GM12891 (cell line): ENCODE measurements at regions not wholly inside any gene's neighbourhood (a gene's known extent, or its start where the extent isn't known, plus 50 kb on each side); places are given as distances from the start of the nearest gene placed in this dataset.

Experiments used
- DNase-seq: peaks from one replicate; pipeline ENCODE4 v3.0.0; 2011; ENCODE audit warnings: low spot score; ENCODE audit not compliant: insufficient read length
- FAIRE-seq: peaks from 2 replicates; lab custom pipeline; 2011; peaks lifted over from hg19 to GRCh38; lab: Jason Lieb, UNC
- PAX5 ChIP-seq: IDR thresholded peaks from 2 replicates; pipeline ENCODE4 v1.6.1; 2011; ENCODE audit warnings: low read length, moderate library complexity, mild to moderate bottlenecking; ENCODE audit not compliant: insufficient read depth, severe bottlenecking
- POLR2A ChIP-seq: IDR thresholded peaks from 2 replicates; pipeline ENCODE4 v1.6.1; 2011; ENCODE audit warnings: low read depth, low read length, control low read depth
- POLR2AphosphoS5 ChIP-seq: IDR thresholded peaks from 2 replicates; pipeline ENCODE4 v1.6.1; 2011; ENCODE audit warnings: low read depth, low read length, control low read depth
- POU2F2 ChIP-seq: IDR thresholded peaks from 2 replicates; pipeline ENCODE4 v1.6.1; 2011; ENCODE audit warnings: low read depth, mild to moderate bottlenecking, control low read depth, low read length, moderate library complexity
- SPI1 ChIP-seq: IDR thresholded peaks from 2 replicates; pipeline ENCODE4 v1.6.1; 2011; ENCODE audit warnings: low read depth, low read length, control low read depth
- TAF1 ChIP-seq: IDR thresholded peaks from 2 replicates; pipeline ENCODE4 v1.6.1; 2011; ENCODE audit warnings: low read depth, low read length, control low read depth

DNA sequence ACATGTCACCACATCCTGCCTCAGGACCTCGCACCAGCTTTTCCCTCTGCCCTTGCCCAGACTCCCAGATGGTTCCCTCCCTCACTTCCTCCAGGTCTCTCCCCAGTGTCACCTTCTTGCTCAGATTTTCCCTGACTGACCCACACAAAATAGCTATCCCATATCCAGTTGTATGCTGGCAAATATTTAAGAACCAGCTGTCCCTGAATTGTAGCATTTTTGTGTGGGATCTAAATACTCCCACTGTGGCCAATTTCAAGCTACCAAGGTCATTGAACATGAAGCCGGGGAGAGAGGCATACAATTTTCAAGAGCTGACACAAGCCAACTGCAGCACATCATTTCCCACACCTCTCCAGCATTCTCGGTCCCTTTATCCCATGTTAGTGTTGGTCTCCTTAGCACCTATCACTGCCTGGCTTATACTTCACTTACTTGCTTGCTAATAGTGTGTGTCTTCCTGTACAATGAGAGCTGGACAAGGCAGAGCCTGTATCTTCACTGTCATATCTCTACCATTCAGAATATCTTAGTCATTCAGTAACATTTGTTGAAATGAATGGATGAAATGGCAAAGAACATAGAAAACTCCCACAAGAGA lies 101.3 kb upstream of the CTNNB1 start:
- FAIRE-seq (no peak), DNase-seq (no peak)
- no peak for TF ChIP-seq POU2F2
- TF ChIP-seq SPI1, result no peak
- TF ChIP-seq PAX5, result no peak
- no peak for TF ChIP-seq POLR2A
- TF ChIP-seq TAF1, result no peak
- TF ChIP-seq POLR2AphosphoS5, result no peak

DNA sequence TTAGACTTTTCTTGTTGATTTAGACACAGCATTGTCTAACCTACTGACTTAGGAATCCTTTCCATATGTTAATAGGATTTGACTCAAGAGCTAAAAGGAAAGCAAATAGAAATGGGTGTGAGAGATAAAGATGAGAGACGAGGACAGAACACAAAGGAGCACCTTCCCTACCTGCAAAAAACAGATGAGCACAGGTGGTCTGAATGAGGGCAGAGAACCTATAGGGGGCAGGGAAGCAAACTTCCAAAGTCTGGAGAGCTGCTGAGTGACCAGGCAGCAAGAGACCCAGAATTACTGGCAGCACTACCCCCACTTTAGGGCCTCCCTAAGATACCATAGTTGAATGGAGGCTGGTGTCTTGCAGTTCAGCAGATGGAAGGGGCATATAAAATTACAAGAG lies 98.1 kb upstream of the CTNNB1 start:
- DNase-seq (no peak), FAIRE-seq (no peak)
- no peak for TF ChIP-seq POU2F2
- TF ChIP-seq SPI1, result no peak
- no peak for TF ChIP-seq TAF1
- no peak for TF ChIP-seq POLR2A
- no peak for TF ChIP-seq PAX5
- TF ChIP-seq POLR2AphosphoS5, result no peak

DNA sequence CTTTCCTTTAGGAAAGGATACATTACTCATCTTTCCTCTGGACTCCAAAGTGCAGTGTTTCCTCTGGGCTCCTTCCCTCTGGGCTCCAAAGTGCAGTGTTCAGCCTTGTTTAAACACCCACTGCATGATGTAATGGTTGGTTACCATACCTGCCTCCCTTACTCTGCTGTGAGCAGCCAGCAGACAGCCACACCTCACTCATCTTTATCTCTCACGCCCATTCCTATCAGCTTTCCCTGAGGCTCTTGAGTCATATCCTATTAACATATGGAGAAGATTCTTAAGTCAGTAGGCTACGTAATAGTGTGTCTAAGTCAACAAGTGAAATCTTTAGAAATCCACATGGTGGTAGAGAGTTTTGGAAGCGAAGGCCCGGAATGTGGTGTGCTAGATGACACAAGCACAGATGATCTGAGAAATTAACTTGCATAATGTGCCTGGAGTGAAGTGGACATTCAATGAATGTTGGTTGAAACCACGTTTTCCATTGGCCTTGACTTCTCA lies 97.2 kb upstream of the CTNNB1 start:
- DNase-seq (no peak), FAIRE-seq (no peak)
- TF ChIP-seq SPI1 (no peak), POLR2AphosphoS5 (no peak), TAF1 (no peak), POLR2A (no peak), POU2F2 (no peak), PAX5 (no peak)

DNA sequence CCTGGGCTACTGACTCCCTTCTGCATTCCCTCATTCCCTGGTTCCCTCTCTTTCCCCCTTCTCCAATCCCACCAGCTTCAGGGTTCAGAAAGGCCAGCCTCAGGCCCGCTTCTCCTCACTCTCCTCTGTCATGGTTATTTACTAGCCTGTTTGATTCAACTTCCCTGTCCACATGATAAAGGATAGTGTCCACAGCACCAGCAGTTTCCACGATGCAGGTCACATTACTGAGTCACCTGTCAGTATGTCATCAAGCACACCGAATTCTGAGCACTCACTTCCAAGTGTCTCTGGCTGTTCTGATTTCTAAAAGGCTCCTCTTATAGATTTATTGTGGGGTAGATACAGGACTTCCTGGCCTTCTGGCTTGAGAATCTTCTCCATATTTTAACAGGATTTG lies 96.6 kb upstream of the CTNNB1 start:
- TF ChIP-seq POLR2AphosphoS5 (no peak), PAX5 (no peak), SPI1 (no peak), POU2F2 (no peak), TAF1 (no peak), POLR2A (no peak)
- DNase-seq, result no peak
- FAIRE-seq, result no peak

DNA sequence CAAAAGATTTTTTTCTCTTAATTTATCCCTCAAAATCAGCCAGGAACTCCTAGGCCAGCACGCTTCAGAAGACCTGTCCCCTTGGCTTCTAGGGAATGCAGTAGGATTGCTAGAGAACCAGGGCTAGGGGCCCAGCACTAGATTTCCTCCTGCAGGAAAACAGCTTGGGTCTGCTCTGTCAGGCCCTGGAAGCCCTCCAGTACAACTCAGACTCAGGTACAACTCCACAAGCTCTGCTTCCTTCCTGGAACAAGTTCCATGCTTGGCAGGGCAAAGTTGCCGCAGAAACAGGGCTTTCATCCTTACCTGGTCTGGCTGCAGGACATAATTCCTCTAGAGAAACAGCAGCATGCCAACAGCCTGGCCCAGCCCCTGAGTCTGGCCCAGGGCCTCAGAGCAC lies 96.1 kb upstream of the CTNNB1 start:
- FAIRE-seq (no peak), DNase-seq (no peak)
- no peak for TF ChIP-seq POLR2AphosphoS5
- no peak for TF ChIP-seq POLR2A
- TF ChIP-seq PAX5, result no peak
- no peak for TF ChIP-seq POU2F2
- no peak for TF ChIP-seq TAF1
- no peak for TF ChIP-seq SPI1

DNA sequence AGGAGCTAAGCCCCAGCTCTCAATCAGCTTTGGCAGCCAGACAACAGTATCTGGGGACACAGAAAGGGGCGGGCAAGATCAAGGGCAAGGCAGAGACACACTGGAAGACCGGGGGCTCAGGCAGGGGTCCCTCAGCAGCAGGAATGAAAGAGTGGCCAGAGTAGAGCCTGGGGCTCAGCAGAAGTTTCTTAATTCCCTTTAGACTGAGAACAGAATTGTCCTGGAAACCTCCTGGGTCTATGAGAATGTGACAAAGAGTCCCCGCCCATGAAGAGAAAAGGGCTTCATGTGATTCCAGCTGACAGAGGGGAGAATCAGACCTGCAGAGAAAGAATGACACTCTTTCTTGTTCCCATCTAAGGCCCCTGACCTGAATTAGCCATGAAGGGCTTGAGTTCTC lies 95.2 kb upstream of the CTNNB1 start:
- no peak for TF ChIP-seq SPI1
- no peak for TF ChIP-seq TAF1
- TF ChIP-seq POU2F2, result no peak
- TF ChIP-seq PAX5, result no peak
- no peak for TF ChIP-seq POLR2A
- TF ChIP-seq POLR2AphosphoS5, result no peak
- no peak for DNase-seq
- no peak for FAIRE-seq

DNA sequence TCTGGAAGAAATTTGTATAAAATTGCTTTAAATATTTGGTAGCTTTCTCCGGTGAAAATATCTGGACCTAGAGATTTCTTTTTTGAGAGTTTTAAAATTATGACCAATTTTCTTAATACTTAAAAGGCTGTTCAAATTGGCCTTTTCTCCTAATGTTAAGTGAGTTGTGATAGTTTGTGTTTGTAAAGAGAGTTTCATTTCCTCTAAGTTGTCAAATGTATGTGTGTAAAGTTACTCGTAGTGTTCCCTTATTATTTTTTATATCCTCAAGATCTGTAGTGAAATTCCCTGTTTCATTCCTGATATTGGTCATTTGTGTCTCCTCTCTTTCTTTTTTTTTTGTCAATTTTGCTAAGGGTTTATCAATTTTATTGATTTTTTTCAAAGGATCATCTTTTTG lies 92.6 kb upstream of the CTNNB1 start:
- DNase-seq (no peak), FAIRE-seq (no peak)
- TF ChIP-seq SPI1, result no peak
- TF ChIP-seq POLR2A, result no peak
- no peak for TF ChIP-seq POU2F2
- TF ChIP-seq TAF1, result no peak
- TF ChIP-seq PAX5, result no peak
- no peak for TF ChIP-seq POLR2AphosphoS5

DNA sequence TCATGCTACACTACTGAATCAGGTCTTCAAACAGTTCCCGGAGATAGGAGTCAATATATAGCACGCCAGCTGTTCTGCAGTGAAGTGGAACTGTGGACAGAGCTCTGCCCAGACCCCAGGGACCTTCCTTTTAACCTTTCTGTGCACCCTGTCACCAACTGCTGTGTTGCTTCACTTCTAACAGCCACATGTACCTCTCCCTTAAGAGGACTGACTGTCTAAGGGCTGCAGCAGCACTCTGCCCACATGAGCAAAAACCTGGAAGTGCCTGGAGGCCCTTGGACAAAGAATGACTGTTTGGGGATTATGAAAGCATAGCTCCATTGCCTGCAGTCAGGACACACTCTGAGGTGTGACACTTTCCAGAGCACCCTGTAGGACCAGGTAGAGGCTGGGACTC lies 88.3 kb upstream of the CTNNB1 start:
- DNase-seq, result no peak
- FAIRE-seq, result no peak
- TF ChIP-seq POLR2A (no peak), POU2F2 (no peak), PAX5 (no peak), SPI1 (no peak), TAF1 (no peak), POLR2AphosphoS5 (no peak)

DNA sequence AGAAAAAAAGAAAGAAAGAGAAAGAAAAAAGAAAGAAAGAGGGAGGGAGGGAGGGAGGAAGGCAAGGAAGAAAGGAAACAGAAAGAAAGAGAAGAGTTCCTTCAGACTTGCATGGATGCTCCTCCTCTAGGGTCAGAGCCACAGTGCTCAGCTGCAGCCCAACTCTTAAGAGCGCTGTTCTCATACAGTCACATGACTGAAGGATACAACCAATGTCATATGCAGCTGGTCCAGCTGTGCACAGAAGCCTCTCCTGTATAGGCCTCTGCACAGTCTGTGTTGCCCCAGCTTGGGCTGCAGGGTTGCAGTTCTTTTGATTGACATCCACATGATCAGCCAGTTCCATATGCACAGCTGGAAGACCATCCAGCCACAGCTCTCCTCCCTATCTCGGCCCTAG lies 86.8 kb upstream of the CTNNB1 start:
- FAIRE-seq (no peak), DNase-seq (no peak)
- no peak for TF ChIP-seq POU2F2
- TF ChIP-seq POLR2A, result no peak
- TF ChIP-seq SPI1, result no peak
- no peak for TF ChIP-seq TAF1
- no peak for TF ChIP-seq PAX5
- TF ChIP-seq POLR2AphosphoS5, result no peak

DNA sequence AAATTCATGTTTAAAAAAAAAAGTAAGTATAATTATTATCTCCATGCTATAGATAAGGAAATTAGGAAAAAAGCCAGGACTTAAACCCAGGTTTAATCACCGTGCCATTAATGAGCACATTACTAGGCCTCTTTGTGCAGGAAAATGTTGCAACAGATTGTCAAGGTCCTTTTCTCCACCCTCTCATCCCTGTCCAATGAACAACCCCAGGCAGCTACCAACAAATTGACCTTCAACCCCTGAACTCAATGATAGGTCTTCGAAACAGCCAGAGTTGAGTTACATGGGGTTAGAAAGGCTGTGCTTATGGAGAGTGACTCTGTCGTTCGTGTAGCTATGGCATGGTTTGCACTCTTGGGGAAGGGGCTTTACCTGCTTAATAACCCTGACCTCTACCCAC lies 84.2 kb upstream of the CTNNB1 start:
- DNase-seq, result no peak
- no peak for TF ChIP-seq POLR2AphosphoS5
- no peak for TF ChIP-seq SPI1
- FAIRE-seq, result no peak
